Spleen (tissue), 7 donors: ENCODE measurements at regions not wholly inside any gene's neighbourhood (a gene's known extent, or its start where the extent isn't known, plus 50 kb on each side); places are given as distances from the start of the nearest gene placed in this dataset.

Experiments
- CTCF ChIP-seq, 11 experiments: fragments of 200-600 bp in 7 of 11; fragments of 450-650 bp in 4 of 11; sonication (generic) in 4 of 11; IDR thresholded peaks in 8 of 11; conservative IDR thresholded peaks in 3 of 11; 1 replicate in 7 of 11; 2 replicates in 4 of 11; pipeline versions ENCODE4 v1.4.0 to v1.8.0; 2016 to 2021; ENCODE audit warnings: antibody characterized with exemption in 11 of 11, inconsistent platforms in 4 of 11, mild to moderate bottlenecking in 1 of 11
- POLR2A ChIP-seq, 3 donors: fragments of 450-650 bp; IDR thresholded peaks; one replicate each; pipeline ENCODE4 v1.5.1; 2017; ENCODE audit warnings: antibody characterized with exemption in 3 of 3, mild to moderate bottlenecking in 1 of 3
- POLR2AphosphoS5 ChIP-seq, 3 donors: sonication (generic); formaldehyde crosslinking; IDR thresholded peaks; one replicate each; pipeline ENCODE4 v1.5.1; 2017; ENCODE audit warnings: antibody characterized with exemption in 3 of 3
- donor health status: DM: no; HTN: no; CAD: no; lungs with moderate emphysema.
- donor health status: DM: no; HTN: no; CAD: no.
- donor health status: DM: no; HTN: no; CAD: no.

- TF ChIP-seq CTCF (IDR thresholded peaks at IDR 0.05 in 8 of 11, conservative IDR thresholded peaks at IDR 0.05 in 3 of 11) (no peak), POLR2AphosphoS5 (IDR thresholded peaks at IDR 0.05) (no peak), POLR2A (IDR thresholded peaks at IDR 0.05) (no peak)
Measured at GRCh38 chr14:85087201-85087600, 442.7 kb upstream of the FLRT2 start.
